ENCODE measurements at regions not wholly inside any gene's neighbourhood (a gene's known extent, or its start where the extent isn't known, plus 50 kb on each side); places are given as distances from the start of the nearest gene placed in this dataset.

DNA sequence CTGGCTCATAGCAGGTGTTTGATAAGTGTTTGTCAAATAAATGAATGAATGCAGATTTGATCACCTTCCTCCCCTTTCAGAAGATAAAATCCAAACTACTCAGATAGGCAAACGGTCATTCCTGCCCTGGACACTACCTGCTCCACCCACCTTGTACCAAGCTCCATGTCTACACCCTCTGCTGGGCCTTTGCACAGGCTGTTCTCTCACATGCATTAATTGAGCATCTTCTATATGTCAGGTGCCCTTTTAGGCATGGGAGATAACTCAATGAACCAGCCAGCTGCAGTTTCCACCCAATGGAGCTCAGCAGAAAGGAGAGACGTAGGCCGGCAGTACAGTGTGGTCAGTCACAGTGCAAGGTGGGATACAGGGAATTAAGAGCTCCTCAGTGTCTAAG, 102.3 kb upstream of the CPEB4 start:
- no peak for DNase-seq

DNA sequence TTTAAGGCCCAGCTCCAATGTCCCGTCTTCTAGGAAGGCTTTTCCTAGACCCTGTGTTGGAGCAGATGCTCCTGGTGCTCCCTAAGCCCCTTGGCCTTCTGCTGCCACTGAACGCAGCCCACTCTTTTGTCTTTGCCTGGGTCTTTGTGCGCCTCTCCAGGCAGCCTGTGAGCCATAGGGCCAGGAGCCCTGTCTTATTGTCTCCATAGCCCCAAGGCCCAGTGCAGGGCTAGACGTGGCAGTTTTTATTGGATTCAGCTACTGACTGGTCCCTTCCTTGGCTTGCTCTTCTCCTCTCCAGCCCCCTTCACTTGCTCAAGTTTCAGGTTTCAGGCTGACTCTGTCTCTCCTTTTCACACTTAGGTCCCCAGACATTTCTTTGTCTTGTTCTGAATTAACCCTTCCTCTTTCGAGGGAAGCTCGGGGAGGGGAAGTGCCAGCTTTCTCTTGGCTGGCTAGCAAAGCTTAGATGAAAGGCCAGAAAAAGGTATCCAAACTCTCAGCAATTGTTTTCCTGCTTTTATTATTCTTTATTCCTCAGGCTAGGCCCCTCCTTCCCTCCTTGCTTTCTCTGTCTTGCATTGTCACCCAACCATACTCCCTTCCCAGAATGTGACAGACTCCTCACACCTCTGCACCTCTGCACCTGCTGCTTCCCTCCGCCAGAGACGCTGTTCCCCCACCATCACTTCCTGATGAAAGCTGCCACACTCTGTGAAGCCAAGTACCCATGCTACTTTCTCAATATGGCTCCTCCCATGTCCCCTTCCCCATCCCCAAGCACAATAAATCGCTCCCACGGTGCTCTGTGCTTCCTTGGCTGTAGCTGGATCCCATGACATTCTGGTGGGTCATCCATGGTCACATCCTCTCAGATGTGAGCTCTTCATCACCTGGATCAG, 101.6 kb upstream of the CPEB4 start:
- no peak for DNase-seq

DNA sequence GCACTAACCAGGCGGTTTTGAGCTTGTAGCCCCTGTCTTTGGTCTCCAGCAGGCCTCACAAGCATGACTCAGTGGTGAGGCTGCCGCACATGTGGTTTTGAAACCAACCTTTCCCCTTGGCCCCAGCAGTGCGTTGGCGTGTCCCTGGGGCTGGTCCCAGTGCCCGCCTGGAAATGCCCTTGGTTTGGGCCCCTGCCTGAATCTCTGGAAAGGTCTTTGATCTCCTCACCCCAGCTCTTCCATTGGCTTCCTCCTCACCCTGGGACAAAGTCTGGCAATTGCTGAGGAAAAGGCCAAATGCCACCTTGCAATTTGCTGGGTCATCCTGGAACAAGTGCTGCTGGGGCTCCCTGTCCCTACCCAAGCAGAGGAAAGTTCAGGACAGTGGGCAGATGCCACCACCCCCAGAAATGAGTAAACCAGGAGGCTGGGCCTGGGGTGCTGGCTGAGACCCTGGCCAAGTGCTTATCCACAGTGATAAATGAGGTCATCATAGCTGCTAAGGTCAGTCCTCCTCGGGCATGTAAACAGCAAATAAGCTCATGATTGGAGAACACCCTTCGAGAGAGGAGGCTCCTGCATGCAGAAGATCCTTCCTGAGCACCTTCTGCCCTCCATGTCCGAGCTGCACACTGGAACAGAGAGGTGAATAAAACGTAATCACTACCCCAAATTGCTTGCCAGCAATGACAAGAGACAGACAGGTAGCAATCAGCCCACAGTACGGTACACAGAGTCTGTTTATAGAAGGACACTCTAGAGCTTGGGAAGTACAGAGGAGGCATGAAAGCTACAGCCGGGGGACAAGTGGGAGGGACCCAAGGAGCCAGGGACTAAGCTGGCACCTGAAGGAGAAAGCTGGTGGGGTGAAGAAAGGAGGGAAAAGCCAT, 98.9 kb upstream of the CPEB4 start:
- no peak for DNase-seq

DNA sequence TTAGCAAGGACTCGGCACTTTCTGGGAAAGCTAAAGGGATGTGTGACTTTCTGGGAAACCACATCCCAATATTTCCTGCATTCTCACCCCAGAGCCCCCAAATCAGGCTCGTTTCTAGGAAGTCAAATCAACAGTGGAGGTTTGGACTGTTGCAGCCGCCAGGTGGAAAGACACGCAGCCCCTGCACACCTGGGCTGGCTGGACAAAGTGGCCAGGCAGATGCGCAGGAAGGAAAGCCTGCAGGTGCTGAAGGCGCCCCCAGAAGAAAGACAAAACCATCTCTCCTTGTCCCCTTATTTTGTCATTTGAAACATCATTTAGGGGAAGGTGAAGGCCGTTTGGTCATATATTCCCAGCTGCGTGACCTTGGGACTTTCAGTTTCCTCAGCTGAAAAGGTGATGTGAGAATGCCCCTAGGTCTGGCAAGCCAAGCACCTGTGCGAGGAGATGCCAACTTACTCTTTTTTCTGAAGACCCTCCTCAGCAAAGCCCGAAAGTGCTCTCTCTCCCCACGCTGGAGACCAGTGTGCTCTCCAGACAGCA, 97.9 kb upstream of the CPEB4 start:
- DNase-seq: no peak

DNA sequence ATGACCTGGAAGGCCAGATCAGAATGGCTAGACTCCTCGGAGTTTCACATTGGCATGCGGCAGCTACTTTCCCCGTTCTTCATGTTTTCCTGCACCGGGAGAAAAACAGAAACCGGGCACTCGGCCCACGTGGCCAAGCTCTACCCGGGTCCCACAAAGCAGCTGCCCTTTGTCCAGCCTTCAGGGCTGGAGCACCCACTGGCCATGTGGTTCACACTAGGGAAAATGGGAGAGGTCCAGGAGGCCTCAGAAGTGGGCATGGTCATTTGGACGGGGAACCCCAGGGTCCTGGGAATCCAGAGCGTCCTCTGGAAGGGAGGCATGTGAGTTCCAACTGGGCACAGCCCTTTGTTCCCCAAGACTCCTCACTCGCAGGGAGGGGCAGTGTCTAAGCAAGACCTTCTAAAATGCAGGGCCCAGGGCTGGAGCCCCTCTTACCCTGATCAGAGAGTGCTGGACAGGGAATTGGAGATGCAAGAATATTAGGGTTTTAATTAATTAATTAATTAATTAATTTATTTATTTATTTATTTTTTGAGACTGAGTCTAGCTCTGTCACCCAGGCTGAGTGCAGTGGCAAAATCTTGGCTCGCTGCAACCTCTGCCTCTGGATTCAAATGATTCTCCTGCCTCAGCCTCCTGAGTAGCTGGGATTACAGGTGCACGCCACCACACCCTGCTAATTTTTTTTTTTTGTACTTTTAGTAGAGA, 97.2 kb upstream of the CPEB4 start:
- no peak for DNase-seq

DNA sequence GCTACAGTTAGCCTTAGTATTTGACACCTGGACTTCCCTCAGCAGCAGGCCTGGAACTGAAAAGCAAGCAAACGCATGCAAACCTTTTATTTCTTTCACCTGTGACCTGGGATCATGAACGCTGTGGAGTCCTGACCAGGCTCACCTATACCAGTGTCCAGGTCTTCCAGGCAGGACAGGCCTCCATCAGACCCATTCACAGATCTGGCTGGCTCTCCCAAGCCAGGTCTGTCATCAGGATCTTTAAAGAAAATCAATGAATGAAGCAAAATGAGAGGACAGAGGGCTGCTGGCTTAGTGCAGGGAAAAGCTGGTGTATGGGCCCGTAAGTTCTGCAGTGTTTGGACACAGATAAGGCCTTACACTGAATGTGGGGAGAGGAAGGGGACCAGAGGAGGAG, 96.3 kb upstream of the CPEB4 start:
- no peak for DNase-seq

DNA sequence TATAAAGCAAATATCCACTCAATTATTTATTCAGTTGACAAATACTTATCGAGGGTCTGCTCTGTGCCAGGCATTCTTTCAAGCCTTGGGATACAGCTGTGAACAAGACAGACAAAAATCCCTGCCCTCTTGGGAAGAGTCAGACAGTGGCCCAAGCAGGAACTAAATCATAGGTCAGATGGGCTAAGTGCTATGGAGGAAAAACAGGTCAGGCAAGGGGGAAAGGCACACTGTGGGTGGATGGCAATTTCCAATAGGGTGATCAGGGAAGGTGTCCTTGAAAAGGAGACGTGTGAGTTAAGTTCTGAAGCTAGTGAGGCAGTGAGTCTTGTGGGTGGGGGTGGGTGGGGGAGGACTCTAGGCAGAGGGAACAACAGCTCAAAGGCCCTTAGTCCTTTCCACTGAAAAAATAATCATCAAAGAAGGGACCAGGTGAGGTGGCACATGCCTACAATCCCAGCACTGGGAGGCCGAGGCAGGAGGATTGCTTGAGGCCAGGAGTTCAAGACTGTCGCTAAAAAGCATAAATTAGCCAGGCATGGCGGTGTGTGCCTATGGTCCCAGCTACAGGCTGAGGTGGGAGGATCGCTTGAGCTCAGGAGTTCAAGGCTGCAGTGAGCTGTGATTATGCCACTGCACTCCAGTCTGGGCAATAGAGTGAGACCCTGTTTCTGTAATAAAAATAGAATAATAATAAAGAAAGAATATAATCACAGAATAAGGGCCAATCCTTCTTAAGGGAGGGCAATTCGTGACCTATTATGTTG, 95.2 kb upstream of the CPEB4 start:
- no peak for DNase-seq

DNA sequence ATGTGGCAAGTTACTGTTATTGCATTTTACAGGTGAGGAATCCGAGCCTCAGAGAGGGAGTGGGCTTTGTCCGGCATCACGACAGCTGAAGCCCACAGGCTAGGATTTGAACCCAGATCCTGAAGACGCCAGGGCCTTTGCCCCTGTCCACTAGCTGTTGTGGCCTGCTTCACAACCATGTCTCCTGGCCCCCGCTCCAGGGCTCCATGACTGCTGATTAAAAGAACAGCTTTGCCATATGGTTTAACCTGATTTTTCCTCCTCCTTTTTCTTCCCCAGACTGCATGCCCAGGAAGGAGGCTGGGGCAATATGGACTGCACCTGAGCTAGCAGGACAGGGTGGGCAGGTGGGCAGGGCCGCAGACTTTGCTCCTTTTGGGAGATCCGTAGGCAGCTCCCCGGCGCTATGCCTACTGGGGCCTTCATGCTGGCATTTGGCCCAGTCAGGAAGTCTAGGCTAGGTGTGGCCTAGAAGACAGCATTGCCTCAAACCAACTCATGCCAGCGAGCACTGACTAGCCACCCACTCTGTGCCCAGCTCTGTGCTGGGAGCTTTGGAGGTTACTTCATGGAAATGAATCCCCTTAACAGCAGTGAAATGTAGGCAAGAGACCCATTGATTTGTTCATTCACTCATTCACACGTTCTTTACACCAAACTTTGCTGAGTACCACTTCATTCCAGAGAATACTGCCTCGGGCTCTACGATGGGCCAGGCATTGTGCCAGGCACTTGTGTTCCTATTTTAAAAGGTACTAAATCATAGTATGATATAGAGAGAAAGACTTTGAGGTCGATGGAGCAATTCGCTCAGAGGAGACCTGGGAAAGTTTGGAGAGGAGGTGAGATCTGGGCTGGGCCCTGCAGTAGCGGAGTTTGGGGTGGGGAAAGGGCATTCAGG, 94.3 kb upstream of the CPEB4 start:
- no peak for DNase-seq

DNA sequence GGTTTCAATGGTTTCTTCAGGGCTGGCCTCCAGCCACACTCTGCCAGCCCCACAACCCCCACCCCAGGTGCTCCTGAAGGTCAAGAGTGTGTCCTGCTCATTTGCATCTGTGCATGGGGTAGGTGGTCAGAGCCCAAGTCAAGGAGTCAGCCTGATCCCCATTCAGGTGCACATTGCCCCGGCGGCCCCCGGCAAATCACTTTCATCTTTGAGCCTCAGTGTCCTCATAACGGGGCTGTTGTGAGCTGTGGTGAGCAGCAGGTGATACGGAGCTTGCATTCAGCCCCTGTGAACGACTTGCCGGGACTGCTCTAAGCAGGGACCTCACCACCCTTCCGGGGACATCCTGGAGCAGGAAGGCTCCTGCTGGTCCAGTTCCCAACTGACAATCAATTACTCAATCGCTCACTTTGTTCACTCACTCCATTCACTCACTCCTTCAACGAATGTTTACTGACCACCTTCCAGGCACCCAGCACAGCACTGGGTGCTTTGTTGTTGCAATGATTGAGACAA, 93.2 kb upstream of the CPEB4 start:
- DNase-seq: no peak

DNA sequence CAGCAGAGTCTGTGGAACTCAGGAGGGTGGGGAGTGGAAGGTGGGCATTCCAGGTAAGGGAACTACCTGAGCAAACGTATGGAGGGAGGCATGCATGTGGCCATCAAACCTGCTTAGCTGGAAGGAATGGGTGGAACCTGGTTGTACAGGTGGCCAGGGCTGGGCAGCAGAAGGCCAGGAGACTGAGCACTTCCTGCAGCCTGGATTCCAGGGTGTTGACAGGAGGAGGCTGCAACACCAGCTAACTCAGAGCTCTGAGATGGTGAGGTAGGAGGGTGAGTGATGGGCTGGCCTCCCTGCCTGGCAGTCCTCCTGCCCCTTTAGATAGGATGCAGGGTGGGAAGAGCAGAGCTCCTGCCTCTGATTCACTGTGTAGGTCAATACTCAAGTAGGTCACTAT, 92.5 kb upstream of the CPEB4 start:
- DNase-seq: no peak

DNA sequence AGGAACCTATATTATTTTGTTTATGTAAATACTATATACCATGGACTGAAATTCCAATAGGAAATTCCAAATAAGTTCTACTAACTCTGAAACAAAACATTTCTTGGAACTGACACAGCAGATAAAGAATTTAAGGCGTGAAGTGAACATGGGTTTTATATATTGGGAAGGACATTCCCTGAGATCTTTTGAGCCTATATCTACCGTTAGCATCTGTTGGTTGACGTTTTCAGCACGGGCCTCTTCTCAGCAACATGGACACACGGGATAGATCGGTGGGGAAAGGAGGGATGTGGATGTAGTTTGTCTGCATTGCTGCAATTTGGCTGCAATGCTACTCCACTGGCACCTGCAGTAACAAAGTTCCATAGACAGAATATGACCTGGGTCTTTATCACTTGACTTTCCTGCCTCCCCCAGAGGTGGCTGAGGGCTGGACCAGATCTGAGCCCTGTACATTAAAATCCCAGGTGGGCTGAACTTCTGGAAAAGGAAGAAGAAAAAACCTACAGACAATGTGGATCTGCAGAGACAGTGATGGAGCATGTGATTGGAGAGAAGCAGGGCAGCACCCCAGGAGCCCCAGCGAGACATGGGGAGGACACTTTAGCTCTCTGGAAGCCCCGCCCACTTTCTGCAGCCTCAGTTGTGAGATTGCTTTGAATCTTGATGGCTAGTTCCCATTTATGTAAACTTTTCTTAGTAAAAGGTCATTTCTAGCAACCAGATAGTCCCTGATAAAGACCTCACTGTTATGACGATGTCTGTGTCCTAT, 91.2 kb upstream of the CPEB4 start:
- no peak for DNase-seq

DNA sequence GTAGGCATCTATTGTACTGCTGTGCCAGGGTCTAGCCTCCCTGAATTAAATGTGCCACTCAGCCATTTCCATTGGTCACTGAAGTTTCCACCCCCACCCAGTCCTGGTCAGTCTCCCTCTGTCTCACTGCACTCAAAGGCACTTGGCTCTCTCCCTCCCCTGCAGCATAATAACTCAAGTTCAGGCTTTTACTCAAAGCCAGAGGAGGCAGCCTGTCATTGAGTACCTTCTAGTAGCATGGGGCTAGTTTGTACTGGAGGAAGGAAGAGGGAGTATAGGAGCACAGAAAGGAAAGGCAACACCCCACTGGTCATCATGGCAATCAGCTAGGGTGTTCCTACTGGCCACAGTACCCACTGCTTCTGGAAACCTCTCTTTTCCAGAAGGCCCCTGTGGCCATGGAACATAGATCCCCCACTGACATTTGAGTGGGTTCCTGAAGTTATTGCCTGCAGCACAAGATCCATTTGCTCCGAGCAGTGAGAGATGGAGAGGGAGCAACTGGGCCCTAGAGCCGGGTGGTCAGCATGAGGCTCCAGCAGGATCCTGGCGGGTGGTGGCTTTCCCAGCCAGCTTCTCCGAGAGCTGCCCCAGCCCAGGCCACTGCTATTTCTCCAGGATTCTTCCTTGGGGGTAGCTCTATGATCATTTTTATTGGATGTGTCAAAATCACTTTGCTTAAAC, 89.9 kb upstream of the CPEB4 start:
- DNase-seq: no peak

DNA sequence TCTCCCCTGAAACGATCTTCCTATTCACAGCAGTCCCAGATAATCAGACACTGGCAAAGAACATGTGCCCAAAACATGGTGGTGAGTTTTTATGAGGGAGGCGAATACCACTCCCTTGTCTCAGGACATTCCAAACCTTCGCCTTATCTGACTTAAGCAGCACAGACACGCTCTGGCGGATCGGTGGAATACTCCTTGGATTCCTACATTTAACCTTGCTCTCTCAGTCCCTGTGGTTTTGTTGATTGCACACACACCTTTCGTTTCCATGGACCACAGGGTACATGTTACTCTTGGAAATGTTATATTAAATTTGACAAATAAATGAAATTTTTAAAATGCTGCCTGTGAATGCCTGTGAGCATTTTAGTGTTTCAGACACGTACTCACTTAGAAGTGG, 87.8 kb upstream of the CPEB4 start:
- no peak for DNase-seq

DNA sequence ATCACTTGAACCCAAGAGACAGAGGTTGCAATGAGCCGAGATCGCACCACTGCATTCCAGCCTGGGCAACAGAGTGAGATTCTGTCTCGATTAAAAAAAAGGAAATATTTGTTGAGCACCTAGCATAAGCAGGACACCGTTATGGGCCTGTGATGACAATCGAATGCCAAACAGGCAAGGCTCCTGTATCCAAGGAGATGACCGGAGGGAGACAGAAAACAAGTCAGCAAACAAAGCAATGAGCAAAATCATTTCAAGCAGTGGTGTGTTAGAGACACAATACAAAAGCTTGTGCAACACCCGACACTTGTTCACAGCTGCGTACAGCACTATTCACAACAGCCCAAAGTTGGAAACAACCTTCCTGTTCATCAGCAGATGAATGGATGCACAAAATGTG, 87.1 kb upstream of the CPEB4 start:
- DNase-seq: no peak

DNA sequence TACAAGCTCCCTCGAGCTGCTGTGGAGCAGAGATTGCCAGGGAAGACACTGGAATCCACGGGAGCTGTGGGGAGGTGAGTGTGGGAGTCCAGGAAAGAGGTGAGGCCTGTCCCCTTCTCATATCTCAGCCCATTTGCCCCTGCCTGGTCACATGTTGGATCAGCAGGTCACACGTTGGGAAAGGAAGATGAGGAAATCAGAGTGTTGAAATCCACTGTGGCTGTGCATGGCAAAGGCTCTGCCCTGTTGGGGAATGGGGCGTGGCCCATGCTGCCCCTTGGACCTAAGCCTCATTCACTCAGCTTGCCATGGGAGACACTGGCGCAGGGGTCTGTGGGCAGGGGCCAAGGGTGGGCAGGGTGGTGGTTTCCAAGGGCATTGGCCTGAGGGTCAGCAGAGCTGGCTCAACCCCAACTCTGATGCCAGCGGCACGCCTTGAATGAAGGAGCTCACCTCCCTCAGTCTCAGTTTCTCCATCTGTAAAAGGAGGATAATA, 85.4 kb upstream of the CPEB4 start:
- no peak for DNase-seq

DNA sequence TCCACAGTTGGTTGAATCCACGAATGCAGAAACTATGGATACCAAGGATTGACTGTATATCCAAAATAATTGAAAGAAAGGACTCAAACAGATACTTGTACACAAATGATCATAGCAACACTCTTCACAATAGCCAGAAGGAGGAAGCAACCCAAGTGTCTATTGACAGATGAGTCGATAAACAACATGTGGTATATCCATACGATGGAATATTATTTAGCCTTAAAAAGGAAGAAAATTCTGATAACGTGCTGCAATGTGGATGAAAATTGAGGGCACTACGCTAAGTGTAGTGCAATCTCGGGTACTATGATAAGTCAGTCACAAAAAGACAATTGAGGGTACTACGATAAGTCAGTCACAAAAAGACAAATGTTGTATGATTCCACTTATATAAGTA, 83.6 kb upstream of the CPEB4 start:
- no peak for DNase-seq

DNA sequence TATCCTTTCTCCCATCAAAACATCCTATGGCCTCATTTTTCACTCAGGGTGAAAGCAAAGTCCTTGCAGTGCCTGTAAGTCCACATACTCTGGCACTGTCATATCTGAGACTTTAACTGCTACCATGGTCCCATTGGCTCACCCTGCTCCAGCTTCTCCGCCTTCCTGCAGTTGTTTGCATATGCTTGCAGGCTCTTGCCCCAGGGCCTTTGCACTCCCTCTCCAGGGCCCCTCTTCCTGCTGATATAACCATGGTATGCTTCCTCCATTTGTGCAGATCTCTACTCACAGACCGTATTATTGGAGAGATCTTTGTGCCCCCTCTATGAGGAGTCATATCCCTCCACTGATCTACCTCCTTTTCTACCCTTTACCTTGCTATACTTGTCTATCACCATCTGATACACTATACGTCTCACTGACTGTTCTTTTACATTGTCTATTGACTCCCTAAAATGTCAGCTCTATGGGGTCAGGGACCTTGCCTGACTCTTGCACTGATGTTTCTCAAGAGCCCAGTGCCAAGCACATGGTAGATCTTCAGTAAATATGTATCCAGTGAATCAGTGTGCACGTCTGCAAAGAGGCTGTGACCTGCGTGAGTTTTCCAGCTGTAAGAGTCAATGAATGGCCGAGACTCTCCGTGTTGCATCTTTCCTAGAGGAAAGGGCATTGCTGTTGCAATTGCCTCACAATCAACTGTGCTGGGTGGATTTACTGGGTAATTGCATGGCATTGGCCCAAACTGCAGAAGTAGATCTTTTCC, 81.7 kb upstream of the CPEB4 start:
- no peak for DNase-seq

DNA sequence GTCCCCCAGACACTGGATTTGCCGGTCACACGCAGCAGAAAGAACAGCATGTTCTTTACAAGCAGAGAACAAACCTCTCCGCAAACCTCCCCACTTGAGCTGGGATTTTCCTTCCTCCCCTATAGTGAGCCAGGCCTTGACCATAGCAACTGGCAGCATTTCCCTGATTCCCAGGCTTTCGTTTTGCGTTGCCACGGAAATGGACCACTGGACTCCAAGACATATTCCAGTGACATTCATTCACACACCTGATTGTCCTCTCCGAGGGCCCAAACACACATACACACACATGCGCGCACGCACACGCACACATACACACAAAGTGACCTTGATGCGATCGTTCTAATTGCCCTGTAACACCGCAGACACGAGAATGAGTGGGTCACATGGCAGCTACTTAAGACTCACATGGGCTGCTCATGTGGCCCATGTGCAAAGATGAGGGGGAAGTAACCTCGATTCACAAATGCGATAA, 80.9 kb upstream of the CPEB4 start:
- no peak for DNase-seq

Measured in stimulated activated CD4-positive, alpha-beta T cell treated with anti-CD3 and anti-CD28 coated beads, Interleukin-12 subunit alpha, Interleukin-12 subunit beta, amount 100 ng/mL, for 4 hours (primary cell).